Astrocyte (in vitro differentiated cells and primary cell): ENCODE measurements at regions not wholly inside any gene's neighbourhood (a gene's known extent, or its start where the extent isn't known, plus 50 kb on each side); places are given as distances from the start of the nearest gene placed in this dataset.

Experiments
- DNase-seq: peaks from one replicate; pipeline ENCODE4 v3.0.0-alpha.2; 2010; ENCODE audit warnings: low read depth
- FAIRE-seq: peaks from 2 replicates; lab custom pipeline; 2011; peaks lifted over from hg19 to GRCh38; lab: Jason Lieb, UNC
- H2AFZ ChIP-seq: 2 replicates; pipeline ENCODE4 v1.6.0; 2012; ENCODE audit warnings: low read depth, low read length, inconsistent platforms
- H3K27ac ChIP-seq: 2 replicates; pipeline ENCODE4 v1.5.1; 2011; ENCODE audit warnings: low read depth, low read length, inconsistent platforms
- H3K27me3 ChIP-seq: 2 replicates; pipeline ENCODE4 v1.6.0; 2011; ENCODE audit warnings: low read length, inconsistent platforms; ENCODE audit not compliant: insufficient read depth
- H3K36me3 ChIP-seq: 2 replicates; pipeline ENCODE4 v1.5.1; 2011; ENCODE audit warnings: low read length, inconsistent platforms; ENCODE audit not compliant: insufficient read depth
- H3K4me1 ChIP-seq: 2 replicates; pipeline ENCODE4 v1.5.1; 2011; ENCODE audit warnings: low read length, inconsistent platforms; ENCODE audit not compliant: insufficient read depth
- H3K4me2 ChIP-seq: 2 replicates; pipeline ENCODE4 v1.6.0; 2012; ENCODE audit warnings: low read length, inconsistent platforms
- H3K4me3 ChIP-seq: 2 replicates; pipeline ENCODE4 v1.5.1; 2011; ENCODE audit warnings: low read depth, mild to moderate bottlenecking, low read length, inconsistent platforms; ENCODE audit not compliant: insufficient read depth
- H3K79me2 ChIP-seq: 2 replicates; pipeline ENCODE4 v1.6.0; 2012; ENCODE audit warnings: mild to moderate bottlenecking, low read length, inconsistent platforms; ENCODE audit not compliant: insufficient read depth
- H3K9ac ChIP-seq: 2 replicates; pipeline ENCODE4 v1.6.0; 2012; ENCODE audit warnings: mild to moderate bottlenecking, low read length, inconsistent platforms
- H3K9me3 ChIP-seq: 2 replicates; pipeline ENCODE4 v1.5.1; 2012; ENCODE audit warnings: low read depth, mild to moderate bottlenecking, low read length, inconsistent platforms; ENCODE audit not compliant: insufficient read depth
- H4K20me1 ChIP-seq: 2 replicates; pipeline ENCODE4 v1.6.0; 2012; ENCODE audit warnings: low read length, inconsistent platforms; ENCODE audit not compliant: insufficient read depth
- H3K27ac Mint-ChIP-seq: one replicate; pipeline ENCODE4 v1.8.0; 2021; ENCODE audit warnings: mild to moderate bottlenecking, mixed read lengths; ENCODE audit not compliant: unreplicated experiment
- H3K27me3 Mint-ChIP-seq: one replicate; pipeline ENCODE4 v1.8.0; 2021; ENCODE audit warnings: low read depth, mixed read lengths; ENCODE audit not compliant: unreplicated experiment
- H3K36me3 Mint-ChIP-seq: one replicate; pipeline ENCODE4 v1.8.0; 2021; ENCODE audit warnings: low read depth, mixed read lengths; ENCODE audit not compliant: unreplicated experiment
- H3K4me1 Mint-ChIP-seq: one replicate; pipeline ENCODE4 v1.8.0; 2021; ENCODE audit warnings: low read depth, mixed read lengths; ENCODE audit not compliant: unreplicated experiment
- H3K4me3 Mint-ChIP-seq: one replicate; pipeline ENCODE4 v1.8.0; 2021; ENCODE audit warnings: mild to moderate bottlenecking, moderate library complexity, mixed read lengths; ENCODE audit not compliant: unreplicated experiment
- H3K9me3 Mint-ChIP-seq: one replicate; pipeline ENCODE4 v1.8.0; 2021; ENCODE audit warnings: mild to moderate bottlenecking, mixed read lengths; ENCODE audit not compliant: unreplicated experiment
- EZH2 ChIP-seq: IDR thresholded peaks from 2 replicates; pipeline ENCODE4 v1.6.1; 2012; ENCODE audit warnings: mild to moderate bottlenecking, low read length, inconsistent platforms; ENCODE audit not compliant: insufficient read depth
- TF ChIP-seq, protein P1 (sequence below): IDR thresholded peaks from 2 replicates; pipeline ENCODE4 v1.5.1; 2011; ENCODE audit warnings: low read depth, mild to moderate bottlenecking, inconsistent platforms, low read length, moderate library complexity; ENCODE audit not compliant: insufficient read depth

DNA sequence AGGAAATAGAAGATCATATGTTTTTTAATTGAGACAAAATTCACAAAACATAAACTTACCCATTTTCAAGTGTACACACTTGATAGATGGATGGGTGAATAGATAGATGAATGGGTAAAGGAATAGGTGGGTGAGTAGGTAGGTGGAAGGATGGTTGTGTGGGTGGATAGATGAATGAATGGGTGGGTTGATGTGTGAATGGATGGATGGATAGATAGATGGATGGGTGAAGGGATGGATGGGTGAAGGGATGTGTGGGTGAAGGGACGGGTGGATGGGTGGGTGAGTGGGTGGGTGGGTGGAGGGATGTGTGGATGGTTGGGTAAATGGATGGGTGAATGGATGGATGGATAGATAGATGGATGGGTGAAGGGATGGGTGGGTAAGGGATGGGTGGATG, 86.1 kb upstream of the KCND3 start:
- Histone ChIP-seq H3K4me1 (no peaks in the 10 kb centered on the region), H3K4me3 (no peak overlapping the region), H3K9ac (no peak overlapping the region), H3K27me3 (no peaks in the 10 kb centered on the region), H2AFZ (no peak overlapping the region), H3K9me3 (peaks cover 5% of the 10 kb centered on the region), H3K4me2 (no peak overlapping the region), H4K20me1 (no peaks in the 10 kb centered on the region), H3K79me2 (no peaks in the 10 kb centered on the region), H3K27ac (no peak overlapping the region), H3K36me3 (no peaks in the 10 kb centered on the region)
- Mint-ChIP-seq H3K4me1 (no peaks in the 10 kb centered on the region), H3K27me3 (peaks cover 1% of the 10 kb centered on the region), H3K4me3 (no peak overlapping the region), H3K9me3 (peaks cover 5% of the 10 kb centered on the region), H3K36me3 (no peaks in the 10 kb centered on the region), H3K27ac (no peak overlapping the region)
- no peak for FAIRE-seq
- no peak for TF ChIP-seq EZH2
- TF ChIP-seq, protein P1, sequence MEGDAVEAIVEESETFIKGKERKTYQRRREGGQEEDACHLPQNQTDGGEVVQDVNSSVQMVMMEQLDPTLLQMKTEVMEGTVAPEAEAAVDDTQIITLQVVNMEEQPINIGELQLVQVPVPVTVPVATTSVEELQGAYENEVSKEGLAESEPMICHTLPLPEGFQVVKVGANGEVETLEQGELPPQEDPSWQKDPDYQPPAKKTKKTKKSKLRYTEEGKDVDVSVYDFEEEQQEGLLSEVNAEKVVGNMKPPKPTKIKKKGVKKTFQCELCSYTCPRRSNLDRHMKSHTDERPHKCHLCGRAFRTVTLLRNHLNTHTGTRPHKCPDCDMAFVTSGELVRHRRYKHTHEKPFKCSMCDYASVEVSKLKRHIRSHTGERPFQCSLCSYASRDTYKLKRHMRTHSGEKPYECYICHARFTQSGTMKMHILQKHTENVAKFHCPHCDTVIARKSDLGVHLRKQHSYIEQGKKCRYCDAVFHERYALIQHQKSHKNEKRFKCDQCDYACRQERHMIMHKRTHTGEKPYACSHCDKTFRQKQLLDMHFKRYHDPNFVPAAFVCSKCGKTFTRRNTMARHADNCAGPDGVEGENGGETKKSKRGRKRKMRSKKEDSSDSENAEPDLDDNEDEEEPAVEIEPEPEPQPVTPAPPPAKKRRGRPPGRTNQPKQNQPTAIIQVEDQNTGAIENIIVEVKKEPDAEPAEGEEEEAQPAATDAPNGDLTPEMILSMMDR = no peak
- no peak for DNase-seq

DNA sequence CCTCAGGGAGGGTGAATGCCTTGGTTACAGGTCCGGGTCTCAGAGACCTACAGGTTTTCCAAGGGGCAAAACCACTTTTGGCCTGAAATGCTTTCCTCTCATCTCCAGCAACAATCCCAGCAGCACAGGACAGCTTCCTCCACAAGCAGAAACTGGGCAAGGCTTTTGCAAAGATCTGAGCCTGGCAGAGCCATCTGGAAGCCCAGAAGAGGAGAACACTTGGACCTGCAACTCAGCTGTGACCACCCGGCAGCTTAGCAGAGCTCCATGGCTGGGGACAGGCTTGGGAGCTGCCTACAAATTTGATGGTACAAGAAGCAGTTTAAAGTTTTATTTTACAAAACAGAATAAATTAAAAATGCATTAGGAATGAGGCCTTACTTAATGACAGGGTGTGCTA, 90.0 kb upstream of the KCND3 start:
- no peak for TF ChIP-seq EZH2
- TF ChIP-seq, protein P1 = no peak
- H3K4me1 ChIP-seq = no peaks in the 10 kb centered on the region
- no peaks in the 10 kb centered on the region for H4K20me1 ChIP-seq
- Mint-ChIP-seq H3K4me3 (no peak overlapping the region), H3K4me1 (no peaks in the 10 kb centered on the region), H3K27me3 (peaks cover 13% of the 10 kb centered on the region), H3K27ac (no peak overlapping the region), H3K36me3 (no peaks in the 10 kb centered on the region), H3K9me3 (peaks cover 3% of the 10 kb centered on the region)
- no peak overlapping the region for H3K4me2 ChIP-seq
- no peaks in the 10 kb centered on the region for H3K27me3 ChIP-seq
- no peak for DNase-seq
- H3K9ac ChIP-seq = no peak overlapping the region
- no peak overlapping the region for H2AFZ ChIP-seq
- no peaks in the 10 kb centered on the region for H3K36me3 ChIP-seq
- H3K9me3 ChIP-seq = peaks cover 2% of the 10 kb centered on the region
- no peak overlapping the region for H3K27ac ChIP-seq
- FAIRE-seq = no peak
- H3K79me2 ChIP-seq = no peaks in the 10 kb centered on the region
- no peak overlapping the region for H3K4me3 ChIP-seq

DNA sequence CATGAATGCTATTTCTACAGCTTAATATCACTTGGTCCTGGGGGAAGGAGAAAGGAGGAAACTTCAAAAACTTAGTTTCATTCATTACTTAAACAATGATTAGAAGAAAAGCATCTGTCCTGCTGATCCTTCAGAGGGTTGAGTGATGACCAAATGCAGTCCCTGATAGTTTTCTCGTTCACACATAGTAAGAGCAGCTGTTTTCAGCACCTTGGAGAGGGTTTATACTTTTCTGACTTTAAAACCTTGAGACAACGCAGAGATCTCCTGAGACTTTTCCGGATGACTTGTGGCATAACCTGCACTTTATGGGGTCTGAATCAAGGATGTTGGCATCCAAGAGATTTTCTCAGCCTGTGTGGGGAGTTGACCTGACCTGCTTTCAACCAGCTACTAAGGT, 94.0 kb upstream of the KCND3 start:
- Histone ChIP-seq H2AFZ (no peak overlapping the region), H3K27me3 (no peaks in the 10 kb centered on the region), H3K4me3 (no peak overlapping the region), H3K36me3 (no peaks in the 10 kb centered on the region), H3K9ac (no peak overlapping the region), H3K4me2 (no peak overlapping the region), H3K79me2 (no peaks in the 10 kb centered on the region), H4K20me1 (no peaks in the 10 kb centered on the region), H3K4me1 (no peaks in the 10 kb centered on the region), H3K27ac (no peak overlapping the region), H3K9me3 (no peaks in the 10 kb centered on the region)
- no peak for FAIRE-seq
- TF ChIP-seq, protein P1 = no peak
- TF ChIP-seq EZH2 = no peak
- H3K4me3 Mint-ChIP-seq = no peak overlapping the region
- H3K9me3 Mint-ChIP-seq = peaks cover 3% of the 10 kb centered on the region
- no peaks in the 10 kb centered on the region for H3K4me1 Mint-ChIP-seq
- peak; percentile 9 for DNase-seq
- peaks cover 35% of the 10 kb centered on the region for H3K27me3 Mint-ChIP-seq
- no peak overlapping the region for H3K27ac Mint-ChIP-seq
- no peaks in the 10 kb centered on the region for H3K36me3 Mint-ChIP-seq
